HTR-8/SVneo (cell line): ENCODE measurements at regions not wholly inside any gene's neighbourhood (a gene's known extent, or its start where the extent isn't known, plus 50 kb on each side); places are given as distances from the start of the nearest gene placed in this dataset.

ENCODE experiments used
- DNase-seq: peaks from one replicate; pipeline ENCODE4 v3.0.0; 2011; ENCODE audit warnings: low spot score, mixed read lengths; ENCODE audit not compliant: insufficient read length
- FAIRE-seq: peaks from 2 replicates; lab custom pipeline; 2011; peaks lifted over from hg19 to GRCh38; lab: Jason Lieb, UNC

DNA sequence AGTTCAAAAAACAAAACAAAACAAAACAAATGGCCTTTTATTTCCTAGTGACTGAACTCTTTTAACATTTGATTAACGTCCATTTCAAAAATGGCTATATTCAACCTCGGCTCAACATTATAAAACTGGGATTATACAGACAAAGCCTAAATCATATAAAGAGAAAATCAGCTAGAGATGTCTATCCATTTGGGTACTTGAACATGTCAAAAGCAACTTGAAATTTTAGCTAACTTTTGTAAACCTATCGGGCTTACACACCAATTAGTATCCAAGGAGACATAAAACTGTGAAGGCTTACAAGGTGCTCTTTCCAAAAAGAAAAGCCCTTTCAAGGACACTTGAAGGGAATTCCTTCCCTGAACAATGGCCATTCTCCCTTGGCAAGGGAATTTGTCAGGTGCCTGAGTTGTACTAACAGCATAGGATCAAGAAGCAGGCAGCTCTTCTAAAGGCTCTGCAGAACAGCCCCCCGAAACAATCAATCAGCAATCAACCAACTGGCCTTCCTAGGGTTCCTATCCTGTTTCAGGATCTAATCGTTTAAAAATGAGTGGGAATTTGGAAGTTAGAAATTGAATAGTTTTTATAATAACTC, 633.7 kb upstream of the HTR2C start:
- DNase-seq (no peak), FAIRE-seq (no peak)

DNA sequence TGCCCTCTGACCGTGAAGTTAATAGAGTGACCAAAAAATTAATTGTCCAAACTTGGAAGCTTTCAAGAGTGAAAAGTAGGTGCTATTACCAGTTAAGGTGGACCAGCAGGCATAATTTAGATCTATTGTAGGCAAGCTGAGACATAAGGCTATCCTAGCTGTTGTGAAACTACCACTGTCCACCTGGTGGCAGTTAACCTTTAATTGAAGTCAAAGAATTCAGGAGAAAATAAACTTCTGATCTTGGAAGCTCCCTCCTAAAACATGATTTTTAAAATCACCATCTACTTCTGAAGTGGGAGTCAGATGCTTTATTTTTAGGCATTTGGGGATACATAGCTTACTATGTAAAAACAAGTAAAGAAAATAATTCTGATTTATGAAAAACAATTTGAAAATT, 636.3 kb upstream of the HTR2C start:
- FAIRE-seq (no peak), DNase-seq (no peak)

DNA sequence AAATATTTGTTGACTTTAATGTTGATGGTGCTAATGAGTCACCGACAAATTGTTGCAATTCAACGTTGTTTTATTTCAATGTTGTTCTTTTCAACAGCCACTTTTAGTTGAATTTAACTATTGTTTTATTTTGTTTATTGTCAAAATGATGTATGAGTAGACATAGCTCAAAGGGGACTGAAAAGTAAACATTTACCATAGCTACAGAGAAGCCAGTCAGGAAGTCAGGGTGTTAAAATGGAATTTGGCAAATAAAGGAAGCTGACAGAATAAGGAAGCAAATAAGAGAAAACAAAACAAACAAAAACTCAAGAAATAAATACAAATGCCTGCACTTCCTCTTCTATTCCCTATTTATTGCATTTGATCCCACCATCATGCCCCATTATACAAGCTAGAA, 648.4 kb upstream of the HTR2C start:
- FAIRE-seq, result no peak
- DNase-seq, result no peak

DNA sequence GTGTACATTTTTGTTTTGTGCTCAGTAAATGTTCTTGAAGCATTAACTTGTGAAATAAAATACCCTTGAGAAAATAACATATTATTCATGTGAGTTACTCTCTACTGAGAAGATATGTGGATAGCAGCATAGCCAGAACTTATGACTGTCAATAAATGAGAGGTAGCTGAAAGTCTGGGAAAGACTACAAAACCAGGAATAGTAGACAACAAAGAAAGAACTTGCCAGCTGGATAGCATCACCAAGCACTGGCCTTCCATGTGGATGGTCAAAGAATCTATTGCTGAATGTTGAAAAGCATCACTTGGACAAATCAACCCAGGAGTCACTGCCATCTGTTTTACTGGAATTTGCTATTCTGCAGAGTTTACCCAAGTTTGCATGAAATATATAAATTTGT, 650.0 kb upstream of the HTR2C start:
- FAIRE-seq (no peak), DNase-seq (no peak)

DNA sequence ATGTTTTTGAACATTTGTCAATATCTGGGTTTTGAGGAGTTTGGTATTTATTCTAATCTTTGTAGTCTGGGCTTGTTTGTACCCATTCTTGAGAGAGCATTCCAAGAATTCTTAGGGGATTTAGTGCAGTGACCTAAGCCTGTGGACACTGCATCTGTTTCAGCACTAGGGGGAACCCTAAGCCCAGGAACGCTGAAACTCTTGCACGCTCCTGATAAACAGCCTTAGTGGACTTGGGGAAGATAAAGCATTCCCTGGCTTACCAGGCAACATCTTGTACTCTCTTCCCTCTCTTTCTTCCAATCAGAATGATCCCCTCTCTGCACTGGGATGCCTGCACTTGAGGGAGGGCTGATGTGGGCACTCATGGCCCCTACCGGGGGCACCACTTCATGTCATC, 654.9 kb upstream of the HTR2C start:
- no peak for FAIRE-seq
- DNase-seq, result peak; percentile 0

DNA sequence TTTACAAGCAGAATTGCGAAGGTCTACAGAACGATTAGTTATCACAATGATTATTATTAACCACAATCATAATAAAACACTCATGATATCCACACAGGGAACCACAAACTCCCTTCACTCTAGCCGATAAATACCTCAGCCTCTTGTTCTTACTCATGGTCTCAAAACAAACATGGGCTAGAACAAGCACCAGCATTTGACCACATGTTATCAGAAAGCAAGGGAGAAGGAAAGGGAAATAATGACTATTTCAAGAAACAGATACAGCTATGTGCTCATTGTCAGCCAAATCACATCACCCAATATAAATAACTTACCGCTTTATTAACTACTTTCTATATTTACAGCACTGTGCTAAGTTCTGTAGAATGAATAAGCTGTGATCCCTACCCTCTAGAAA, 663.2 kb upstream of the HTR2C start:
- FAIRE-seq, result no peak

DNA sequence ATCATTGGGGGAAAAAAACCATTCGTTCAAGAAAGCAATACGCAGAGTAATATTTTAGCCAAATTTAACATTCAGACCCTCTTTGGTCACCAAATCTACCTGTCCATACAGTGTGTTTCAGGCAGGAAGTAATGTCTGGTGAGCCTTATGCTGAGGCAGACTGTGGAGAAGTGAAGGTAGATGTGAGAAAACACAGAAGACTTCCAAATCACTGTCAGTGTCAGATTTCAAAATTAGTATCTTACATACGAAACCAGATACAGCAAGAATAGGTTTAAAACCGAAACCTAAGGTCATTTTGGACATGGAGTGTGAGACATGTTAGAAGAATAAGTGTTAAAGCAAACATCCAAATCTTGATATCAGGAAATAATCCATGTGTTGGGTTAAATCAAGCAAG, 664.5 kb upstream of the HTR2C start:
- FAIRE-seq (no peak), DNase-seq (no peak)

More for the DNA sequence above, 663.2 kb upstream of the HTR2C start:
- no peak for DNase-seq

DNA sequence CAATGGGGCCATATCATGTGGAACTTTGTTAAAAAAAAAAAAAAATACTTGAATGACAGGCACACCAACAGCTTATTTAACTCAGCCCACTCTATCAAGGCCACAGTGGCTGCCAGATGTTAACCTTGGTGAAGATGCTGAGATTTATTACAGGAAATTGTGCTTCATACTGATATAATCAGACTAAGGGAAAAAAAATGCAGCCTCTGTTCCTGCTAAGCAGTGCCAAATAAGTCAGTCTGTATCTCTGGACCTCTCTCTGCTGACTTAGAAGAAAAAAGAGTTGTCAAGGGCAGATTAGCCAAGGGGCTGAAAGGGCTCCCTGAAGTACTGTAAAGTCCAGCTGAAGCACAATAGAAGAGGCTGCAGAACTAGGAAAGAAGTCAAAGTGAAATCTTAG, 677.7 kb upstream of the HTR2C start:
- DNase-seq (peak; percentile 0), FAIRE-seq (no peak)

DNA sequence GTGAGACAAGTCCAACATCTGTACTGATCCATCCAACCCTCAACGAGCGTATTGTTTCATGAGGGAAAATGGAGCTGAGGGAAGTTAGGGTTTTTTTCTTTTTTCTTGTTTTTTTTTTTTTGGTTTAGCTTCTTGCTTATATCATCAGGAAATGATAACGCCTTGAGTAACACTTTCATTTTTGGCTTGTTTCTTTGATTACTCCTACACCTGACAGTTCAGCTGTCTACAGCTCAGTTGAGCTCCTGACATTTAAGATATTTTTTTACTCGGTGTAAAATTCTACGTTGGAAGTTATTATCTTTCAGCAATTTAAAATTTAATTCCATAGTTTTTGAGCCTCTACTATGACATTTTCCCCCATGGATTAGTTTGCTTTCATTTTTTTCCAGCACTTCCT, 691.0 kb upstream of the HTR2C start:
- FAIRE-seq (no peak), DNase-seq (no peak)

DNA sequence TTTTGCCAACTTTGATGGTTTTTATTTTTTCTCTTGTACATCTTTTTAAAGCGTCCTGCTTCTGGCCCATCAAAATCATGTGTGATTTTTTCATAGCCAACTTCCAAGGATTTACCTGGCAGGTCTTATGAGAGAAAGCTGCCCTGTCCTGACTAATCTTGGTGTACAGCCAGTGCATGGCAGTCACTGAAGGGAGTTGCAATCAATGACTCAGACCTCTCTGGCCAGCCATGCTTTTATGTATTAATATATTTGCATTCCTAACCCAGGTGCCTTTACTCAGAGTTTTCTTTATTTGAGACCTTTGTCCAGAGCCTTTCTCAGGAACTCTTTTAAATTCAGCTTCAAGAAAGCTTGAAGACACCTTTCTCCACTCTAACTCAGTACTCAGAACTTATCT, 691.5 kb upstream of the HTR2C start:
- DNase-seq, result no peak

DNA sequence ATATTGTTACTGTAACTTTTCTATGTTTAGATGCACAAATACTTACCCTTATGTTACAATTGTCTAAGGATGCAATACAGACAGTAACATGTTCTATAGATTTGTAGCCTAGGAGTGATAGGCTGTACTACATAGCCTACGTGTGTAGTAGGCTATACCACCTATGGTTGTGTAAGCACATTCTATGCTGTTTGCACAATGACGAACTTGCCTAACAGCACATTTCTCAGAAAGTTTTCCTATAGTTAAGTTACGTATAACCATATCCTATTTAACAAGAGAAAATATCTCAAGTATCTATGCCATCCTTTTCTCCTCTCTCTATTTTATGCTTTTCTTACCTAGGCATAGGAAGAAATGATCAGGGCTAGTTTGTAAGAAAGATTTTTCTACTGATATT, 710.8 kb upstream of the HTR2C start:
- FAIRE-seq (no peak), DNase-seq (no peak)

More for the DNA sequence above, 691.5 kb upstream of the HTR2C start:
- no peak for FAIRE-seq

GRCh38 chrX:113868711-113869110, 715.2 kb upstream of the HTR2C start:
- no peak for FAIRE-seq
- DNase-seq, result no peak

DNA sequence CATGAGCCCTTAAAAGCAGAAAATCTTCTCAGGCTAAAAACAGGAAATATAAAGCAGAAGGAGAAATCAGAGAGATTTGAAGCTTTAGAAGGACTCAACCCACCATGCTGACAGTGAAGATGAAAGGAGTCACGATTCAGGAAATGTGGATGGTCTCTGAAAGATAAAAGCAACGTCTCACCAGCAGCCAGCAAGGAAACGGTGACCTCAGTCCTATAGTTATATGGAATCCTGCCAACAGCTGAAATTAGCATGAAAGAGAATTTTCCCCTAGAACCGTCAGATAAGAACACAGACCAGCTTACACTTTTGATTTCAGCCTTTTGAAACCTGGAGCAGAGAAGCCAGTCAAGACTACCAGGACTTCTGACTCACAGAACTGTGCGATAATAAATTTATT, 715.7 kb upstream of the HTR2C start:
- DNase-seq (no peak), FAIRE-seq (no peak)

GRCh38 chrX:113849408-113849807, 734.5 kb upstream of the HTR2C start:
- DNase-seq, result no peak
- FAIRE-seq, result no peak

DNA sequence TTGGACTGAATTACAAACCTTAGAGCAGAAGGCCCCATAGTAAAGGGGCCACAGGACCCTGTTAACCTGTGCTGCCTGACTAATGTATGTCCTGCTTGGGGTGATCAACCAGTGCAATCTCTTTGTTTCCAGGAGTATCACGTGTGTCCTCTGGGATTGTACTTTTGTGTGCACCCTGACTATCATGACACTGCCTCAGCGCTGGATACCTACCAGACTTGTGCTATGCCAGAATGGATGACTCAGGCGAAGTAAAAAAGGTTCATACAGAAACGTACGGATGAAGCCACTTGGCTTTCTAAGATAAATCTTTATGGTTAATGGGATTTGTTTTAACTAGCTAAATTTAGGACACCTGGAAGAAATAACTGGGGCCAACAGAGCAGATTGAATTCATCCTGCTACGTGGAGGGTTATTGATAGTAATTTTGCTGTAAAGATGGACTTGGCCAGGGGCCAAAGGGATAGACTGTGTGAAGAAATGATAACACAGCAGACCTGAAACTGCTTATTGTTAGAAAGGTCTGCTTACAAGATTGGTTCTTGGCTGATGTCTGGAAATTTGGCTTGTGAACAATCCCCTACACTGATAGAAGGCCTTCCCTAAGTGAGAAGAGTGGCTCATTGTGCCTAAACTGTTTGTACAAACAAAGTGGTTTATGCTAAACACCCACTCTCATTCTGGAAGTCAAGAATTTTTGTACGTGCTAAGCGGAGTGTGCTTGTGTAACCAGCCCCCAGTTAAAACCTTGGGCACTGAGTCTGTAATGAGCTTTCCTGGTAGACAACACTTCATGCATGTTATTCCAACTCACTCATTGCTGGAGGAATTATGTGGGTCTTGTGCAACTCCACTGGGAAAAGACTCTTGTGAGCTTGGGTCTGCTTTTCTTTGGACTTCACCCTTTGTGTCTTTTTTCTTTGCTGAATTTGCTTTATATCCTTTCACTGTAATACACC, 750.5 kb upstream of the HTR2C start:
- FAIRE-seq (no peak), DNase-seq (no peak)

DNA sequence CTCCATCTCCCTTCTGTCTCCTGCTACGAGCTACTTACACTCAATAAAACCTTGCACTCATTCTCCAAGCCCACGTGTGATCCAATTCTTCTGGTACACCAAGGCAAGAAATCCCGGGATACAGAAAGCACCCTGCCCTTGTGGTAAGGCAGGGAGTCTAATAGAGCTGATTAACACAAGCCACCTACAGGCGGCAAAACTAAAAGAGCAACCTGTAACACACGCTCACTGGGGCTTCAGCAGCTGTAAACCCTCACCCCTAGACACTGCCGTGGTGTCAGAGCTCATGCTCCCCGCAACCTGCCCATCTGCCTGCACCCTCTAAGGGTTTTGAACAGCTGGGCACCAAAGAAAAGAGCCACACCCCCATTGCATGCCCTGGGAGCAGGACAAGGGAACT, 755.4 kb upstream of the HTR2C start:
- FAIRE-seq, result no peak

DNA sequence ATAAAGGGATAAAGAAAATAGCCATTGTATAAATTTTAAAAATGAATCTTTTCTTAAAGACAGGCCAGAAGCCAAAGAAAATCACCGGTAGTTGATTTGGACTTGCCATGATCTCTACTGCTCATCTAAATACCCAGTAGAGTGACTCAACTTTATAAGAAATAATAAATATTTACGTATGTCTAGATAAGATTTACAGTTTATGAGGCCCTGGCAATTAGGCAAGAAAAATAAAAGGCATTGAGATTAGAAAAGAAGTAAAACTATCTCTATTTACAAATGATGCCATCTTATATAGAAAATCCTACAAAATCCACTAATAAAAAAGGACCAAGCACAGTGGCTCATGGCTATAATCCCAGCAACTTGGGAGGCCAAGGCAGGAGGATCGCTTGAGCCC, 765.5 kb upstream of the HTR2C start:
- DNase-seq (no peak), FAIRE-seq (no peak)

More for the DNA sequence above, 755.4 kb upstream of the HTR2C start:
- DNase-seq, result no peak

DNA sequence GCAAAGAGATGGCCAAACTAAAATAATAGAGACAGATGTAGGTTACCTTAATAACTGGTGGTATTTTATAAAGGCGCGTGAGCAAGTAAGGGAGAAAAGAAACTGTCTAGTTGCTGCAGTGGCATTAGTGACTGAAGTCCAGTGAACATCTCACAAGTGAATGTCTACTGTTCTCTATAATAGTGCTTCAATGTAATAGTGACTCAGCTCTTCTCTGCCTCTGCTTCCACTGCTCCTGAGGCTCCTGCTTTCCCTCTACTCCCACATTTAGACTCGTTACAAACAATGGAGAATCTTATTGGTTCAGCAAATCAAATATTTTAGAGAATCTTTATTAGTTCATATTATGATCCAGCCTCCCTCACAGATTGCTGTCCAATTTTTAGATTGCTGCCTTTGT, 779.1 kb upstream of the HTR2C start:
- DNase-seq (no peak), FAIRE-seq (no peak)

GRCh38 chrX:113804291-113804690, 779.6 kb upstream of the HTR2C start:
- FAIRE-seq (no peak), DNase-seq (no peak)

DNA sequence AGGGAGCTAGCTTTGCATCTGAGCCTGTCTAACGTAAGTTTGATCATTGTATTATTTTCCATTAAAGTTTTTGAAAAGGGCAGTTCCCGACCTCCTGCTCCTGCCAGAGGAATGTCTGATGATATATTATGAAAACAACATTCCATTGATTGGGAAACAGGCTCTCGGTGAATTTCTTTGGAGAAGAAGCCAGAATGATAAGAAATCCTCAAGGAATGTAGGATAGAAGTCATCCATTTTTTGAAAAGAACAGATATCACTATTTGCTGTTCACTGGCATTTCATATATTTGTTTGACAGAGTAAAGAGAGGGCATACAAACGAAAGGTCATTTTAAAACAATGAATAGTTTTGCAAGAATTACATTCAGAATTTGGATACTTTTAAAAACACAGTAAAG, 781.0 kb upstream of the HTR2C start:
- DNase-seq, result peak; percentile 0
- FAIRE-seq, result no peak

DNA sequence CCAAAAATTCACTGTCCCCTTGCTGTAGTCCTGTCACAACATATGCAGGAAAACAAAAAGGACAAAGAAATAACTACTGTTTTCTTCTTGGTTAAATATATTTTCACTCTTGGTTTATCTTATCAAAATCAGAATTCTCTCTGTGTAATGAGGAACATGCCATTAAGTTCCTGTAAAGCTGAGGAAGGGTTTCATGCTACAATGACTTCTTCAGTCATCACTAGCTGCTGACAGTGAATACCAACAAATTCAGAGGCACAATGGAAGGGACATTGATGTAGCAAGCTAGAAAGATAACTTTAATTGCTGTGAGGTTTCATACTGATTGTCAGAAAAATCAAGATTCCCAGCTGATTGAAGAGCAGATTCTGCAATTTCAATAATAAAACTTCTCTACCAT, 782.9 kb upstream of the HTR2C start:
- DNase-seq, result no peak
- FAIRE-seq, result no peak

DNA sequence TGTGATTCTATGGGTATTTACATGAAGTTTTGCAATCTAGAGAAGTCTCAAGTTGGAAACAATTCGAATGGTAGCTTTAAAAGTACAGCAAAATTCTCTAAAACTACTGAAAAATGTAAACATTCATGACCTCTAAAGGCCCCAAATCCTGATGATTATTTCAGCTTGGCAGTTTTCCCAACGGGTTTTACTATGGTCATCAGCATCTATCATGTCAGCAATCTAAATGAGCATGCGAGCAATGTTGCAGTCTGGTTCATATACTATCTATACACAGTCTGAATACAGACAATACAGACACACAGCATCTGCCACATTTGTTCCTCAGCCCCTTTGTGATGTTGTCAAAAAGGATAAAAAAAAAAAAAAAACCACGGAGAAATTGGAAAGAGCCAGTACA, 790.3 kb upstream of the HTR2C start:
- DNase-seq, result no peak
- no peak for FAIRE-seq
